Upper lobe of left lung (tissue), 6 donors: ENCODE measurements at regions not wholly inside any gene's neighbourhood (a gene's known extent, or its start where the extent isn't known, plus 50 kb on each side); places are given as distances from the start of the nearest gene placed in this dataset.

Source experiments
- ATAC-seq, 2 donors: fragments of 200-7000 bp; cut with Tn5 transposase; one replicate each; pipeline ENCODE4 v1.9.1; 2022; ENCODE audit warnings: mild to moderate bottlenecking in 2 of 2, moderate library complexity in 2 of 2; ENCODE audit not compliant: low FRiP score in 2 of 2
- DNase-seq, 2 donors: peaks; one replicate each; pipeline ENCODE4 v3.0.0-alpha.2; 2019 to 2020
- H3K27ac ChIP-seq, 4 donors: fragments of 200-600 bp; sonication (generic); one replicate each; pipeline ENCODE4 v1.5.1; 2016 to 2019
- H3K27me3 ChIP-seq, 4 donors: fragments of 200-600 bp; sonication (generic); one replicate each; pipeline ENCODE4 v1.5.1; 2017 to 2019
- H3K36me3 ChIP-seq, 4 donors: fragments of 200-600 bp; sonication (generic); one replicate each; pipeline ENCODE4 v1.5.1; 2016 to 2019
- H3K4me1 ChIP-seq, 4 donors: fragments of 200-600 bp; sonication (generic); one replicate each; pipeline ENCODE4 v1.5.1; 2018 to 2019
- H3K4me3 ChIP-seq, 4 donors: fragments of 200-600 bp; sonication (generic); one replicate each; pipeline ENCODE4 v1.5.1; 2017 to 2019; ENCODE audit warnings: mild to moderate bottlenecking in 2 of 4, moderate library complexity in 1 of 4
- H3K9me3 ChIP-seq, 4 donors: fragments of 200-600 bp; sonication (generic); one replicate each; pipeline ENCODE4 v1.5.1; 2018 to 2019
- CTCF ChIP-seq, 6 experiments: fragments of 450-650 bp in 4 of 6; fragments of 200-600 bp in 2 of 6; sonication (generic) in 2 of 6; IDR thresholded peaks; one replicate each; pipeline ENCODE4 v1.5.1; 2016 to 2019; ENCODE audit warnings: antibody characterized with exemption in 6 of 6
- EP300 ChIP-seq, 4 donors: sonication (generic); formaldehyde crosslinking; IDR thresholded peaks; one replicate each; pipeline ENCODE4 v1.5.1; 2017; ENCODE audit warnings: antibody characterized with exemption in 4 of 4, control low read depth in 2 of 4
- POLR2A ChIP-seq, 4 donors: fragments of 450-650 bp; IDR thresholded peaks; one replicate each; pipeline ENCODE4 v1.5.1; 2016 to 2017; ENCODE audit warnings: antibody characterized with exemption in 4 of 4, mild to moderate bottlenecking in 2 of 4
- POLR2AphosphoS5 ChIP-seq, 2 donors: sonication (generic); formaldehyde crosslinking; IDR thresholded peaks; one replicate each; pipeline ENCODE4 v1.5.1; 2017; ENCODE audit warnings: antibody characterized with exemption in 2 of 2
- WGBS, 2 donors: methylation state at CpG; one replicate each; pipeline ENCODE4 v1.1.5; 2017 to 2018; 5-methylcytosine and 5-hydroxymethylcytosine counted together
- donor health status: DM: no; HTN: no; CAD: no; lungs with moderate emphysema.
- donor health status: DM: no; HTN: yes; CAD: no; lungs with severe emphysema.

GRCh38 chr5:89583534-89583933 lies 700.5 kb upstream of the MEF2C start:
- DNase-seq = no peak
- ATAC-seq = no peak
- no peak for TF ChIP-seq POLR2AphosphoS5 (IDR thresholded peaks at IDR 0.05)
- TF ChIP-seq EP300 (IDR thresholded peaks at IDR 0.05) = no peak
- TF ChIP-seq CTCF (IDR thresholded peaks at IDR 0.05) = no peak
- TF ChIP-seq POLR2A (IDR thresholded peaks at IDR 0.05) = no peak
- Histone ChIP-seq H3K4me3 (no peak overlapping the region), H3K9me3 (no peaks in the 10 kb centered on the region), H3K36me3 (no peaks in the 10 kb centered on the region), H3K27me3 (no peaks in the 10 kb centered on the region), H3K27ac (no peak overlapping the region), H3K4me1 (no peaks in the 10 kb centered on the region)

- Histone ChIP-seq H3K9me3 (no peaks in the 10 kb centered on the region), H3K4me1 (no peaks in the 10 kb centered on the region), H3K27me3 (no peaks in the 10 kb centered on the region), H3K27ac (no peak overlapping the region), H3K36me3 (no peaks in the 10 kb centered on the region), H3K4me3 (no peak overlapping the region)
- ATAC-seq (no peak), DNase-seq (no peak)
- no peak for TF ChIP-seq CTCF (IDR thresholded peaks at IDR 0.05)
- no peak for TF ChIP-seq POLR2AphosphoS5 (IDR thresholded peaks at IDR 0.05)
- TF ChIP-seq POLR2A (IDR thresholded peaks at IDR 0.05) = no peak
- no peak for TF ChIP-seq EP300 (IDR thresholded peaks at IDR 0.05)
- 72 to 96% methylated on average over 1 of the region's 1 CpG for WGBS, 2 donors
Observed at GRCh38 chr5:89582768-89583339, 699.9 kb upstream of the MEF2C start.

- Histone ChIP-seq H3K36me3 (no peaks in the 10 kb centered on the region), H3K9me3 (no peaks in the 10 kb centered on the region), H3K27me3 (no peaks in the 10 kb centered on the region), H3K4me3 (no peak overlapping the region), H3K4me1 (no peaks in the 10 kb centered on the region), H3K27ac (no peak overlapping the region)
- DNase-seq (no peak), ATAC-seq (no peak)
- 84 to 95% methylated on average over 2 of the region's 2 CpGs for WGBS, 2 donors
- TF ChIP-seq POLR2AphosphoS5 (IDR thresholded peaks at IDR 0.05) (no peak), POLR2A (IDR thresholded peaks at IDR 0.05) (no peak), CTCF (IDR thresholded peaks at IDR 0.05) (no peak), EP300 (IDR thresholded peaks at IDR 0.05) (no peak)
Observed at GRCh38 chr5:89580976-89581375, 698.0 kb upstream of the MEF2C start.

- no peaks in the 10 kb centered on the region for H3K9me3 ChIP-seq
- no peak overlapping the region for H3K4me3 ChIP-seq
- H3K27ac ChIP-seq = no peak overlapping the region
- TF ChIP-seq POLR2A (IDR thresholded peaks at IDR 0.05) = no peak
- DNase-seq = no peak
- no peak for ATAC-seq
- no peaks in the 10 kb centered on the region for H3K4me1 ChIP-seq
- H3K27me3 ChIP-seq = no peaks in the 10 kb centered on the region
- no peaks in the 10 kb centered on the region for H3K36me3 ChIP-seq
Observed at GRCh38 chr5:89575319-89575718, 692.3 kb upstream of the MEF2C start.

GRCh38 chr5:89573345-89573744 lies 690.4 kb upstream of the MEF2C start:
- Histone ChIP-seq H3K36me3 (no peaks in the 10 kb centered on the region), H3K27me3 (no peaks in the 10 kb centered on the region), H3K9me3 (no peaks in the 10 kb centered on the region), H3K4me3 (no peak overlapping the region), H3K4me1 (no peaks in the 10 kb centered on the region), H3K27ac (no peak overlapping the region)
- ATAC-seq = no peak
- DNase-seq = no peak
- TF ChIP-seq CTCF (IDR thresholded peaks at IDR 0.05) (no peak), EP300 (IDR thresholded peaks at IDR 0.05) (no peak), POLR2A (IDR thresholded peaks at IDR 0.05) (no peak), POLR2AphosphoS5 (IDR thresholded peaks at IDR 0.05) (no peak)
- 77 to 84% methylated on average over 4 of the region's 4 CpGs for WGBS, 2 donors
